ENCODE measurements at regions not wholly inside any gene's neighbourhood (a gene's known extent, or its start where the extent isn't known, plus 50 kb on each side); places are given as distances from the start of the nearest gene placed in this dataset.

GRCh38 chr4:11632025-11632424 lies 203.3 kb upstream of the HS3ST1 start:
- no peak overlapping the region for H3K27ac ChIP-seq

GRCh38 chr4:11631416-11631815 lies 202.7 kb upstream of the HS3ST1 start:
- Histone ChIP-seq H2AFZ (no peak overlapping the region), H3K4me1 (no peaks in the 10 kb centered on the region), H3K4me2 (ENCODE audit: low read length) (no peak overlapping the region), H3K4me3 (ENCODE audit: low read depth, low read length) (no peak overlapping the region), H3K36me3 (ENCODE audit: control insufficient read depth, insufficient read depth, low read length) (no peaks in the 10 kb centered on the region), H3K9me3 (ENCODE audit: control insufficient read depth, low read length) (no peaks in the 10 kb centered on the region), H3K27me3 (ENCODE audit: control insufficient read depth, insufficient read depth, low read length) (no peaks in the 10 kb centered on the region), H3K79me2 (no peaks in the 10 kb centered on the region), H3K27ac (no peak overlapping the region), H3K9ac (no peak overlapping the region)
- no peak for TF ChIP-seq CTCF (IDR thresholded peaks at IDR 0.05)

More at GRCh38 chr4:11632025-11632424, 203.3 kb upstream of the HS3ST1 start:
- no peaks in the 10 kb centered on the region for H3K9me3 ChIP-seq (ENCODE audit: control insufficient read depth, low read length)
- no peaks in the 10 kb centered on the region for H3K79me2 ChIP-seq
- no peak overlapping the region for H3K4me3 ChIP-seq (ENCODE audit: low read depth, low read length)
- H3K4me2 ChIP-seq (ENCODE audit: low read length), result no peak overlapping the region
- no peaks in the 10 kb centered on the region for H3K27me3 ChIP-seq (ENCODE audit: control insufficient read depth, insufficient read depth, low read length)
- no peaks in the 10 kb centered on the region for H3K4me1 ChIP-seq
- H3K9ac ChIP-seq, result no peak overlapping the region
- no peaks in the 10 kb centered on the region for H3K36me3 ChIP-seq (ENCODE audit: control insufficient read depth, insufficient read depth, low read length)
- TF ChIP-seq CTCF (IDR thresholded peaks at IDR 0.05), result no peak
- no peak overlapping the region for H2AFZ ChIP-seq

GRCh38 chr4:11628093-11628725 lies 199.5 kb upstream of the HS3ST1 start:
- Histone ChIP-seq H3K4me3 (ENCODE audit: low read depth, low read length) (no peak overlapping the region), H3K4me1 (no peaks in the 10 kb centered on the region), H3K9me3 (ENCODE audit: control insufficient read depth, low read length) (no peaks in the 10 kb centered on the region), H3K79me2 (no peaks in the 10 kb centered on the region), H3K27me3 (ENCODE audit: control insufficient read depth, insufficient read depth, low read length) (no peaks in the 10 kb centered on the region), H3K27ac (no peak overlapping the region), H3K36me3 (ENCODE audit: control insufficient read depth, insufficient read depth, low read length) (no peaks in the 10 kb centered on the region), H2AFZ (no peak overlapping the region), H3K4me2 (ENCODE audit: low read length) (no peak overlapping the region), H3K9ac (no peak overlapping the region)
- no peak for TF ChIP-seq CTCF (IDR thresholded peaks at IDR 0.05)

- Histone ChIP-seq H3K27ac (no peak overlapping the region), H3K36me3 (ENCODE audit: control insufficient read depth, insufficient read depth, low read length) (no peaks in the 10 kb centered on the region), H3K79me2 (no peaks in the 10 kb centered on the region), H2AFZ (no peak overlapping the region), H3K4me3 (ENCODE audit: low read depth, low read length) (no peak overlapping the region), H3K9ac (no peak overlapping the region), H3K4me1 (no peaks in the 10 kb centered on the region), H3K9me3 (ENCODE audit: control insufficient read depth, low read length) (no peaks in the 10 kb centered on the region), H3K4me2 (ENCODE audit: low read length) (no peak overlapping the region), H3K27me3 (ENCODE audit: control insufficient read depth, insufficient read depth, low read length) (no peaks in the 10 kb centered on the region)
- no peak for TF ChIP-seq CTCF (IDR thresholded peaks at IDR 0.05)
Observed at GRCh38 chr4:11626066-11626465, 197.4 kb upstream of the HS3ST1 start.

- Histone ChIP-seq H3K4me3 (ENCODE audit: low read depth, low read length) (no peak overlapping the region), H3K9me3 (ENCODE audit: control insufficient read depth, low read length) (no peaks in the 10 kb centered on the region), H2AFZ (no peak overlapping the region), H3K4me1 (no peaks in the 10 kb centered on the region), H3K27me3 (ENCODE audit: control insufficient read depth, insufficient read depth, low read length) (no peaks in the 10 kb centered on the region), H3K4me2 (ENCODE audit: low read length) (no peak overlapping the region), H3K27ac (no peak overlapping the region), H3K9ac (no peak overlapping the region), H3K36me3 (ENCODE audit: control insufficient read depth, insufficient read depth, low read length) (no peaks in the 10 kb centered on the region), H3K79me2 (no peaks in the 10 kb centered on the region)
- TF ChIP-seq CTCF (IDR thresholded peaks at IDR 0.05), result no peak
Observed at GRCh38 chr4:11625211-11625610, 196.5 kb upstream of the HS3ST1 start.
